WI38 (cell line): ENCODE measurements at regions not wholly inside any gene's neighbourhood (a gene's known extent, or its start where the extent isn't known, plus 50 kb on each side); places are given as distances from the start of the nearest gene placed in this dataset.

ENCODE experiments used
- H3K4me3 ChIP-seq: 2 replicates; pipeline ENCODE4 v1.5.1; 2011; ENCODE audit warnings: low read depth, mild to moderate bottlenecking, control low read depth, low read length
- CTCF ChIP-seq: IDR thresholded peaks from 2 replicates; pipeline ENCODE4 v1.5.1; 2012; ENCODE audit warnings: low read depth, mild to moderate bottlenecking, control low read depth, low read length

DNA sequence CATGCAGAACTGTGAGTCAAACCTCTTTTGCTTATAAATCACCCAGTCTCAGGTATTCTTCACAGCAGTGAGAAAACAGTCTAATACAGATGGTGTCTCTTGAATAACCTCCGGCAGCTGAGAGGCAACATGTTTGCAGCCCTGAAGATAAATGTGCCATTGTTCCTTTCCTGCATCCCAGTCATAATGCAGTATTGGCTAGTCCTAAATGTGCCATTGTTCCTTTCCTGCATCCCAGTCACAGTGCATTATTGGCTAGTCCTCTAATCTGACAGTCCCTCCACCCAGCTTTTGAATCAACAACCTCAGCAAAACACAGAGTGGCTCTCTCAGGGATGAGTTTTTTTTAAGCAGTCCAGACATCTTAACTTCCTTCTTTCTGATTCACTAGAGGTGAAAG, 550.7 kb downstream of the RIT2 start:
- no peak for TF ChIP-seq CTCF
- H3K4me3 ChIP-seq: no peak overlapping the region

GRCh38 chr18:42568773-42569172, 546.7 kb downstream of the RIT2 start:
- no peak overlapping the region for H3K4me3 ChIP-seq
- no peak for TF ChIP-seq CTCF

DNA sequence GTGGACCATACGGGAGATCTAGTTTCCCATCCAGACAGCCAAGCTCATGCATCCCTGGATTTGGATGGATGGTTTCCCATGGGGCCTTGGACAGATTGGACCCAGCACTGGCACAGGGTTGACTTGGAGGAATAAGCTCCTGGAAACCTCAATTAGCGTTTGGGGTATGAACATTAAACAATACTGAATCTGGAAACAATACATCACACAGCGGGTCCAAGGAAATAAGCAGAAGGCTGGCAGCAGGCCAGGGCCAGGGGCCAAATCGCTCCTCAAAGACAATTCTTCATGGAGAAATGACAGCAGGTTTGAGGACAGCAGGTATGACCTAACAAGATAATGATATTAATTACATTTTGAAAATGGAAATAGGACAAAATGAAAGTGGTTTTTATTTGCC, 540.6 kb downstream of the RIT2 start:
- H3K4me3 ChIP-seq: no peak overlapping the region
- no peak for TF ChIP-seq CTCF

DNA sequence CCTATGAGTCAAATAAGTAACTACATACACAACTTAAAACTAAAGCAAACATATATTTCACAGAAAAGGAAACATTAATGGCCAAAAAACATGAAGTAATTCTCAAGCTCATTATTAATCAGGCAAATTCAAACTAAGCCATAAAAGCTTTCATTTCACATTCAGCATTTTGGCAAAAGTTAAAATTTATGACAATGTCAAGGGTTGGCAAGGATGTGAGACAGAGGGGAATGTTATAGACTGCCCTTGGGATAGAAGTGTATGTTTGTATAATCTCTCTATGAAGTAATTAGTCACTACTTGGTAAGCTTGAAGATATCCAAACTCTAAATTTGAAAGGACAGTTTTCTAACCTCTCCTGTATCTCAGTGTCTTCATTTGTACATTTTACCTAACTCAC, 539.4 kb downstream of the RIT2 start:
- H3K4me3 ChIP-seq: no peak overlapping the region
- no peak for TF ChIP-seq CTCF

- no peak for TF ChIP-seq CTCF
- H3K4me3 ChIP-seq: no peak overlapping the region
Observed at GRCh38 chr18:42578792-42579191, 536.7 kb downstream of the RIT2 start.

- no peak for TF ChIP-seq CTCF
Observed at GRCh38 chr18:42582266-42582665, 533.2 kb downstream of the RIT2 start.

DNA sequence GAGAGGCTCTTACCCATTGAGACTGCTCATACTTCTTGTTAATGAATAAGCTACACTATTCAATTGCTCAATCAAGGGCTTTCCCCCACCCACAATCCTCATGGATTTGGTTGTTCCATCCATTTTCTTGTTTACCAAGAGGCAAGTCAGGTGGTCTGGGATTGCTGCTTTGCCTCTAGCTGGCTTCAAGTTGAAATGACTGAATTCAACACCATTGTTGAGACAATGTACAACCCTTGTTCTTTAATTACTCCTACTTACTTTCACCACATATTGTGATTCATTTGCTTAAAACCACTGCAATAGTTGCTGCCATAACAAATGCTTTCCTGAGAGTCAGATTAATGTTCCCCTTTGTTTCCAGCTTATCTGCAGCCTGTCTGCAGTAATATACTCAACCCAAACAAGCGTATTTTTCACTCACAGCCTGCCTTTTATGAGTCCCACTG, 532.2 kb downstream of the RIT2 start:
- TF ChIP-seq CTCF: no peak
- no peak overlapping the region for H3K4me3 ChIP-seq

More at GRCh38 chr18:42582266-42582665, 533.2 kb downstream of the RIT2 start:
- H3K4me3 ChIP-seq: no peak overlapping the region
